ENCODE measurements at regions not wholly inside any gene's neighbourhood (a gene's known extent, or its start where the extent isn't known, plus 50 kb on each side); places are given as distances from the start of the nearest gene placed in this dataset.

DNA sequence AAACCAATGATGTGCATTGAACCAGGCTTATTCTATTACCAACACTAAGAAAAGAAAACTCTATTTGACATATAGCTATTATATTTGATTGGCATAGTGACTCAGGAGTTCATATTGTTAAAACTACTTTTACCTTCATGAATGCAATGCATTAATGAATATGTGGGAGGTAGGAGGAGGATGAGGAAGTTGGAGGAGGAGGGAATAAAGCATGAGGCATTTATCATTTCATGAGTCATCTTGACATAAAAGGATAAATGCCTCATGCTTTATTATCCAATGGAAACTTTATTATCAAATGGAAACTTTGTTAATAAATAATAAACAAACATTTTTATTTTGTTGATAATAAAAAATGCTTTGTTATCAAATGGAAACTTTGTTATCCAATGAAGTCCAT is 116.5 kb downstream of the SPRY2 start:
- DNase-seq (ENCODE audit: low read depth, low spot score) = peak; percentile 17
- Histone ChIP-seq H3K27ac (ENCODE audit: control insufficient read depth, insufficient read depth, low read length) (no peak overlapping the region), H3K4me2 (ENCODE audit: control insufficient read depth, extremely low read depth, insufficient read depth, low read depth, low read length) (no peak overlapping the region), H3K9me3 (ENCODE audit: control insufficient read depth, low read depth, low read length) (no peaks in the 10 kb centered on the region), H3K4me1 (ENCODE audit: control insufficient read depth, extremely low read depth, insufficient read depth, low read length) (no peaks in the 10 kb centered on the region), H3K9ac (ENCODE audit: control insufficient read depth, extremely low read depth, insufficient read depth, low read length) (no peak overlapping the region), H2AFZ (ENCODE audit: control insufficient read depth, low read length) (no peak overlapping the region), H3K27me3 (ENCODE audit: control insufficient read depth, extremely low read depth, insufficient read depth, low read length) (no peaks in the 10 kb centered on the region), H3K4me3 (ENCODE audit: control insufficient read depth in 2 of 3, extremely low read depth in 1 of 3, insufficient read depth in 2 of 3, low read depth in 1 of 3, low read length in 3 of 3) (no peak overlapping the region), H4K20me1 (ENCODE audit: control insufficient read depth, extremely low read depth, insufficient read depth, low read length) (no peaks in the 10 kb centered on the region), H3K36me3 (ENCODE audit: control insufficient read depth in 2 of 2, extremely low read depth in 1 of 2, insufficient read depth in 2 of 2, low read length in 2 of 2) (no peaks in the 10 kb centered on the region), H3K9me1 (ENCODE audit: control insufficient read depth, extremely low read depth, insufficient read depth, low read length) (no peaks in the 10 kb centered on the region), H3K79me2 (ENCODE audit: control insufficient read depth, insufficient read depth, low read length) (no peaks in the 10 kb centered on the region)
- no peak for FAIRE-seq
- dilution Hi-C loops (cut with MboI; ENCODE audit: extremely low pct_ligation_motif_present, low sequenced_read_pairs) = no loop called here
- TF ChIP-seq, protein P1, sequence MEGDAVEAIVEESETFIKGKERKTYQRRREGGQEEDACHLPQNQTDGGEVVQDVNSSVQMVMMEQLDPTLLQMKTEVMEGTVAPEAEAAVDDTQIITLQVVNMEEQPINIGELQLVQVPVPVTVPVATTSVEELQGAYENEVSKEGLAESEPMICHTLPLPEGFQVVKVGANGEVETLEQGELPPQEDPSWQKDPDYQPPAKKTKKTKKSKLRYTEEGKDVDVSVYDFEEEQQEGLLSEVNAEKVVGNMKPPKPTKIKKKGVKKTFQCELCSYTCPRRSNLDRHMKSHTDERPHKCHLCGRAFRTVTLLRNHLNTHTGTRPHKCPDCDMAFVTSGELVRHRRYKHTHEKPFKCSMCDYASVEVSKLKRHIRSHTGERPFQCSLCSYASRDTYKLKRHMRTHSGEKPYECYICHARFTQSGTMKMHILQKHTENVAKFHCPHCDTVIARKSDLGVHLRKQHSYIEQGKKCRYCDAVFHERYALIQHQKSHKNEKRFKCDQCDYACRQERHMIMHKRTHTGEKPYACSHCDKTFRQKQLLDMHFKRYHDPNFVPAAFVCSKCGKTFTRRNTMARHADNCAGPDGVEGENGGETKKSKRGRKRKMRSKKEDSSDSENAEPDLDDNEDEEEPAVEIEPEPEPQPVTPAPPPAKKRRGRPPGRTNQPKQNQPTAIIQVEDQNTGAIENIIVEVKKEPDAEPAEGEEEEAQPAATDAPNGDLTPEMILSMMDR (optimal IDR thresholded peaks at IDR 0.05 in 1 of 3, IDR thresholded peaks at IDR 0.05 in 1 of 3, conservative IDR thresholded peaks at IDR 0.05 in 1 of 3; ENCODE audit: extremely low read depth in 1 of 3, insufficient read depth in 2 of 3, low read length in 3 of 3) = no peak
- TF ChIP-seq EZH2 (IDR thresholded peaks at IDR 0.05; ENCODE audit: low read length) = no peak

DNA sequence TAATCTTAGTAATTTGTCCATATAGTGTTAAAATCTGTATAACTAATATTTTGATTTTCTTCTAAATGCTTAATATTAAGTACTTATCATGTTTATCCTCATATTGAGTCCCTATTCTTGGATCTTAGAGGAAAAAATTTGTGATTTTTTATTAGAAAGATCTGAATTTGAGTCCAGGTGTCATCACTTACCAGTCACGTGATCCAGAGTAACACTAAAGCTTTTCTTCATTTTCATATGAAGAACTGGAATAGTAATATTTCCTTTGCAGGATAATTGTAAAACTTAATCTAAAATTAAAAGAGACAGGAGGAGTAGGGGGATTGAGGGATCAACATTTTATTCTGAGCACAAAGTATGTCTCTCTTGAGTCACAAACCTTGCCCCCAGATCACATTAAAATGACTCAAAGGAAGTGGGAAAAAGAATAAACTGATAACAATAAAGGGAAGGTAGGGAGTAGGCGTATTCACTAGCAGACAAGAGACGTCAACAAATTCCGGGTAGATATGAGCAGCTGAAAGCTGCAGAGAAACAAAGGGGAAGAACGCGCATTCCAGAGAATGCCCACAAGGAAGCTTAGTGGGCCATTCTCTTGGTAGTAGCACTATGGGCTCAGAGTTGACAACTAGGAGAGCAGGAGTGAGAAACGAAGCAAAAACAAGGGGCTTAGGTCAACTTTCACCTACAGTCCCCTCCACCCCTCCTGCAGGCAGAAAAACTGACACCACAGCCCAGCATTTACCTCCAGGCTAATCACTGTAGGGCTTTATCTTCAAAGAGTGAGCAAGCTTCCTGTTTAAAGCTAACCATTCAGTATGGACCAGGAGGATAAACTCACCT is 123.1 kb downstream of the SPRY2 start:
- DNase-seq (ENCODE audit: low read depth, low spot score) (no peak), FAIRE-seq (no peak)
- TF ChIP-seq, protein P1 (optimal IDR thresholded peaks at IDR 0.05 in 1 of 3, IDR thresholded peaks at IDR 0.05 in 1 of 3, conservative IDR thresholded peaks at IDR 0.05 in 1 of 3; ENCODE audit: extremely low read depth in 1 of 3, insufficient read depth in 2 of 3, low read length in 3 of 3) = no peak
- no peak for TF ChIP-seq EZH2 (IDR thresholded peaks at IDR 0.05; ENCODE audit: low read length)
- Histone ChIP-seq H3K4me1 (ENCODE audit: control insufficient read depth, extremely low read depth, insufficient read depth, low read length) (peaks cover 5% of the 10 kb centered on the region), H2AFZ (ENCODE audit: control insufficient read depth, low read length) (no peak overlapping the region), H3K9me1 (ENCODE audit: control insufficient read depth, extremely low read depth, insufficient read depth, low read length) (no peaks in the 10 kb centered on the region), H3K27me3 (ENCODE audit: control insufficient read depth, extremely low read depth, insufficient read depth, low read length) (no peaks in the 10 kb centered on the region), H3K9ac (ENCODE audit: control insufficient read depth, extremely low read depth, insufficient read depth, low read length) (no peak overlapping the region), H4K20me1 (ENCODE audit: control insufficient read depth, extremely low read depth, insufficient read depth, low read length) (no peaks in the 10 kb centered on the region), H3K9me3 (ENCODE audit: control insufficient read depth, low read depth, low read length) (no peaks in the 10 kb centered on the region), H3K4me3 (ENCODE audit: control insufficient read depth in 2 of 3, extremely low read depth in 1 of 3, insufficient read depth in 2 of 3, low read depth in 1 of 3, low read length in 3 of 3) (no peak overlapping the region), H3K36me3 (ENCODE audit: control insufficient read depth in 2 of 2, extremely low read depth in 1 of 2, insufficient read depth in 2 of 2, low read length in 2 of 2) (no peaks in the 10 kb centered on the region), H3K4me2 (ENCODE audit: control insufficient read depth, extremely low read depth, insufficient read depth, low read depth, low read length) (no peak overlapping the region), H3K27ac (ENCODE audit: control insufficient read depth, insufficient read depth, low read length) (no peak overlapping the region), H3K79me2 (ENCODE audit: control insufficient read depth, insufficient read depth, low read length) (no peaks in the 10 kb centered on the region)
- dilution Hi-C loops (cut with MboI; ENCODE audit: extremely low pct_ligation_motif_present, low sequenced_read_pairs) = no loop called here

All from keratinocyte (primary cell).